Muscle of leg (tissue), 3 donors: ENCODE measurements at regions not wholly inside any gene's neighbourhood (a gene's known extent, or its start where the extent isn't known, plus 50 kb on each side); places are given as distances from the start of the nearest gene placed in this dataset.

Experiments
- DNase-seq: peaks from one replicate; pipeline ENCODE4 v3.0.0; 2013
- H3K27ac ChIP-seq: one replicate; pipeline ENCODE4 v1.5.1; 2013; ENCODE audit warnings: mild to moderate bottlenecking, low read length, control low read depth
- H3K27me3 ChIP-seq: one replicate; pipeline ENCODE4 v1.6.1; 2013; ENCODE audit warnings: low read length; ENCODE audit not compliant: control insufficient read depth, insufficient read depth
- H3K36me3 ChIP-seq: one replicate; pipeline ENCODE4 v1.6.1; 2013; ENCODE audit warnings: low read length; ENCODE audit not compliant: control insufficient read depth, insufficient read depth
- H3K4me1 ChIP-seq: one replicate; pipeline ENCODE4 v1.6.1; 2013; ENCODE audit warnings: low read length; ENCODE audit not compliant: control insufficient read depth, insufficient read depth
- H3K4me3 ChIP-seq: one replicate; pipeline ENCODE4 v1.5.1; 2013; ENCODE audit warnings: low read length, control low read depth
- H3K9me3 ChIP-seq: replicated peaks from 2 replicates; pipeline ENCODE4 v1.6.1; 2013; ENCODE audit warnings: low read depth, low read length; ENCODE audit not compliant: control insufficient read depth
- WGBS: methylation state at CpG from one replicate; pipeline ENCODE4 v1.1.5; 2013; ENCODE audit warnings: missing lambda C conversion rate; ENCODE audit not compliant: insufficient coverage; 5-methylcytosine and 5-hydroxymethylcytosine counted together

DNA sequence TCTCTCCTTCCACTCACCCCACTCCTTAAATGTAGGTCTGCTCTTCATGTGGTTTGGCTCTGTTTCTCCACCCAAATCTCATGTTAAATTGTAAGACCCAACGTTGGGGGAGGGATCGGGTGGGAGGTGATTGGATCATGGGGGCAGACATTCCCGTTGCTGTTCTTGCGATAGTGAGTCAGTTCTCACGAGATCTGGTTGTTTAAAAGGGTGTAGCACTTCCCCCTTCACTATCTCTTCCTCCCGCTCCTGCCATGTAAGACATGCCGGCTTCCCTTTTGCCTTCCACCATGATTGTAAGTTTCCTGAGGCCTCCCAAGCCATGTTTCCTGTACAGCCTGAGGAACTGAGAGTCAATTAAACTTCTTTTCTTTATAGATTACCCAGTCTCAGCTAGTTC, 1044.5 kb upstream of the POU3F3 start:
- 82% methylated on average over 3 of the region's 7 CpGs for WGBS
- Histone ChIP-seq H3K36me3 (no peaks in the 10 kb centered on the region), H3K27ac (no peak overlapping the region), H3K4me1 (no peaks in the 10 kb centered on the region), H3K9me3 (no peaks in the 10 kb centered on the region), H3K27me3 (no peaks in the 10 kb centered on the region), H3K4me3 (no peak overlapping the region)
- DNase-seq = no peak

DNA sequence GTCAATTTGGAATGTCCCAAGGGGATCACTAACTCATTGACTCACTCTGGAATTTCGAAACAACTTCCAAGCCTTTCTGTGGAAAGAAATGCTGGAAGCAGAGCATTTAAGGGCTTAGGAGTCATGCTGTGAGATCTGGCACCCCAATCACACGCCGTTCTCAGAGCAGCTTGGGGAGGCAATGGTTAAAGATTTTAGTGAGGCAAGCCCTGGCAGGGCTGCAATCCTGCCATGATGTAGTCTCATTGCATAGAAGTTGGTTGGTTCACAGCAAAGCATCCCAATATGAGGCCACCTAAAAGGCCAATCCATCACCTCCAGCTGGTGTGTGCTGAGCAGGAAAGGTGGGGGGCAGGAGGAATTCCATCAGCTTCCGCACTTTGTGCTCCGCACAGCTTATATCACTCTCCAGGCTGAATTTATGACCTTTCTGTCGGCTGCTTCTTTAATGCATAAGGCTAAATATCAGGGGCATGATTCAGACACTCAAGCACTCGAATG, 1043.9 kb upstream of the POU3F3 start:
- WGBS = 38% methylated on average over 6 of the region's 7 CpGs

DNA sequence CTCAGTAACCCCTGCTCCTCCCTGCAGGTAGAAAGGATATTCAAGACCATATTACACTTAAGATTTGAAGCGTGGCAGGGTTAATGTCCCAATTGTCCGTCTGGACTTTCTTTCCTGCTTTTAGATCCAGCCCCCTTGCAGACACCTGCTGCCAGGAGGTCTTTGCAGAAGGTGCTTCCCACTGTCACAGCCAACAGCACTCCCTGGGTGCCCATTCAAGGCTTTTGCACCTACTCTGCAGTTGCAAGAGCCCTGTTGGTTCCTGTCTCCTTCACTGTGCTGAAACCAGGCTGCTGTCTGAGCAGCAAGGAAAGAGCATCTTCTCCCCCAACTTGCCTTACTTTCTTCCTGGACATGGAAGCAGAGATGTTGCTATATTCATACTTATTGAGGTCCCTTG, 1043.0 kb upstream of the POU3F3 start:
- WGBS = 30% methylated on average over 2 of the region's 2 CpGs

More for the DNA sequence above, 1043.9 kb upstream of the POU3F3 start:
- Histone ChIP-seq H3K4me1 (no peaks in the 10 kb centered on the region), H3K36me3 (no peaks in the 10 kb centered on the region), H3K9me3 (no peaks in the 10 kb centered on the region), H3K27me3 (no peaks in the 10 kb centered on the region), H3K4me3 (no peak overlapping the region), H3K27ac (no peak overlapping the region)
- DNase-seq = no peak

DNA sequence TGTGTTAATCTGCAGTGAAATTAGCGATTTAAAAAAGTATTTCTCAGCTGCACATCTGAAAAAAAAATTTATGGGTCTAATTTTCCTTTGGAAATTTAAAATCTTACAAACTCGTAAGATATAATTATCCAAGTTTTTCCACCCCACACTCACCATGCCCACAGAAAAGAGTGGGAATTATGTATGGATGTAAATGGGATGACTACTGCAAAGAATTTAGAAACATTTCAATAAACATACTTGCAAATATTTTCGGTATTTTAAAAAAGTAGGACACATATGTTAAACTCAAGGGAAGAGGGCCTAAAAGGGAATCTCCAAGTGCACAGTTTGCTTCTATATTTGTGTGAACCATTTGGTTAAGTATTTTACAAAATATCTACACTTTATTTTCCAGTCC, 1039.9 kb upstream of the POU3F3 start:
- Histone ChIP-seq H3K27ac (no peak overlapping the region), H3K36me3 (no peaks in the 10 kb centered on the region), H3K4me1 (no peaks in the 10 kb centered on the region), H3K27me3 (no peaks in the 10 kb centered on the region), H3K4me3 (no peak overlapping the region), H3K9me3 (no peaks in the 10 kb centered on the region)
- no peak for DNase-seq
- no CpG with 5 or more reads among the region's 3 CpGs for WGBS

More for the DNA sequence above, 1043.0 kb upstream of the POU3F3 start:
- no peaks in the 10 kb centered on the region for H3K36me3 ChIP-seq
- H3K27ac ChIP-seq = no peak overlapping the region
- H3K4me3 ChIP-seq = no peak overlapping the region
- DNase-seq = no peak
- no peaks in the 10 kb centered on the region for H3K9me3 ChIP-seq
- no peaks in the 10 kb centered on the region for H3K27me3 ChIP-seq
- H3K4me1 ChIP-seq = no peaks in the 10 kb centered on the region

DNA sequence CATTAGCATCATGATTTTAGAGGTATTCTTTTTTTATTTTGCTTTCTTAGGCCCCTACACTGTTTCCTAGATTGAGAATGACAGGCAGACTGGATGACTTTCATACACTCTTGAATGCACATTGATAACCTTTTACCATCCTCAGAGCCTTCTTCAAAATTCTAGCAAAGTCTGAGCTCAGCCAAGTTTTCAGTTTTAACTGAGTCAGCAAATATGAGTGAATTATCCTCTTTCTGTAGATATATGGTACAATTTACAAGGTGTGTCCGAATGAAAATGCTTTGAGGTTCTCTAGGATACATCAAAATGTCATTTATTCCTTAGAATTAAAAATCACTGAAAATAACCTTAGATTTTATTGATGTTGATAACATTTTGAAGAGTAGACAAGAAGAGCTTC, 1038.2 kb upstream of the POU3F3 start:
- H3K27me3 ChIP-seq = no peaks in the 10 kb centered on the region
- no peak overlapping the region for H3K4me3 ChIP-seq
- no peak for DNase-seq
- H3K9me3 ChIP-seq = no peaks in the 10 kb centered on the region
- no peaks in the 10 kb centered on the region for H3K4me1 ChIP-seq
- H3K36me3 ChIP-seq = no peaks in the 10 kb centered on the region
- H3K27ac ChIP-seq = no peak overlapping the region
- WGBS = no CpG with 5 or more reads among the region's 1 CpG

DNA sequence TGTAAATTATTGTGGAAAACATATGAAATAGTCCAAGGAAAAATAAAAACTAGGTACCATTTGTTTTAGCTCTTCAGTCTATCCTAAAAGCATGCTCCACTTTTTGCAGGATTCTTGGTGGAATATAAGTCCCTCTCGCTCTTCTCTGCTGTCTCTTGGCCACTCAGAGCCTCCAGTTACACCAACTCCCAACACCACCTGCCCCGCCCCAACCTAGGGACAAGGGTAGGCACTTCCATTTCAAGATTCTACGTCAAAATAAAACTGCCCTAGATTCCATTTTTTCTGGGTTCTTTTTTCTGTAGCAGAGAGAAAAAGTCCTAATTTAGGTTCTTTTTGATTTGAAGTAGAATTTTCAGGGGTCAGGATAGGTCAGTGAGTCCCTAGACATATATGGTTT, 1036.2 kb upstream of the POU3F3 start:
- no peak for DNase-seq
- Histone ChIP-seq H3K4me1 (no peaks in the 10 kb centered on the region), H3K9me3 (no peaks in the 10 kb centered on the region), H3K36me3 (no peaks in the 10 kb centered on the region), H3K27me3 (no peaks in the 10 kb centered on the region), H3K4me3 (no peak overlapping the region), H3K27ac (no peak overlapping the region)
- WGBS = 63% methylated on average over 1 of the region's 3 CpGs

DNA sequence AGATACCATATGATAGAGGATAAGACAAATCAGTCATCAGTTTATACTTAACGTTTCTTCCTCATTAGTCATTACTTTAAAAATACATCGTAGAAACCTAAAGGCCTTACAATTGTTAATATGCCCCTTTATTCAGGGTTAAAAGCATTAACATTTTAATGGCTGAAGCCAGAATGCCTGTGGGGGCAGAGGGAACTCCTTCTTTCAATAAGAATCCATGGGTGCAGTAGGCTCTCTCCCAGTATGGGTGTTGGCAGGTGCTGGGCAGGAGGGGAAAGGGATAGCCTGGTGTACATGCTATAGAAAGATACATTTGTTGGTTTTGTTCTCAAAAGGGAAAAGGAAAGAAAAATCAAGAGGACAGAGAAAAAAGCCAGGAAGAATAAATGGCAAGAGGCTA, 1035.7 kb upstream of the POU3F3 start:
- Histone ChIP-seq H3K4me1 (no peaks in the 10 kb centered on the region), H3K27me3 (no peaks in the 10 kb centered on the region), H3K9me3 (no peaks in the 10 kb centered on the region), H3K27ac (no peak overlapping the region), H3K36me3 (no peaks in the 10 kb centered on the region), H3K4me3 (no peak overlapping the region)
- DNase-seq = no peak
- WGBS = no CpG with 5 or more reads among the region's 2 CpGs

DNA sequence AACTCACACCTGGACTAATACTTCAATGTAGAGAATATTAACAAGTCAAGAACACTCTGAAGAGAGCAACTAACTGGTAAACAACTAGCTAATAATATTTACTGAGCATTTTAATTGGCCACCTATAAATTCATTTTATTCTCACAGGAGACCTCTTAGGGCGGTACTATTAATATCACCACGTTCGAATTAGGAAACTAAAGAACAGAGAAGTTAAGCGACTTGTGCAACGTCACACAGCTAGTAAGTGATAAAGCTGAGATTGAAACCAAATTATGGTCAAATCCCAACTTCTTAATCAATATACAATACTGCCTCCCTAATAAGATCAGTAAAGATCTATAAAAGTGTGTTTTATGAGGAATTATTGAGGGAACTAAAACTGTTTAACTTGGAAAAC, 1034.3 kb upstream of the POU3F3 start:
- Histone ChIP-seq H3K27ac (no peak overlapping the region), H3K36me3 (no peaks in the 10 kb centered on the region), H3K27me3 (no peaks in the 10 kb centered on the region), H3K9me3 (no peaks in the 10 kb centered on the region), H3K4me1 (no peaks in the 10 kb centered on the region), H3K4me3 (no peak overlapping the region)
- DNase-seq = no peak
- whole genome bisulfite sequencing = no CpG with 5 or more reads among the region's 5 CpGs

DNA sequence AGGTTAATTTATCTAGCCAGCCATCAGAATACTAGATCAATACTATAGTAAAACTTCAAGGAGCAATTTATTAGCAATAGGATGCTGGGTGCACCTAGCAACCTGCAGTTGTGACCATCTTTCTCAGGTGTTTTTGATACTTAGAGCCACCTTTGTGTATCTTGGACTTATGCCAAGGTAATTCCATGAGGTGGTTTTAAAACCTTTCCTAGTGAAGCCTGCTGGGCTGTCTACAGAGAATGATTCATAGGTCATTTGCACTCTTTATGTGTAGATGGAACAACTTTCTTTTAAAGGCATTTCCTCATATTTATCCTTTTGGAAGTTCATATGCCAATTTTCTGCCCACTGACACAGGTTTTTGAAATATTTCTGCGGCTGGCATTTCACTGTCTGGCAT, 1030.1 kb upstream of the POU3F3 start:
- DNase-seq = no peak
- Histone ChIP-seq H3K4me1 (no peaks in the 10 kb centered on the region), H3K27me3 (no peaks in the 10 kb centered on the region), H3K36me3 (no peaks in the 10 kb centered on the region), H3K4me3 (no peak overlapping the region), H3K27ac (no peak overlapping the region), H3K9me3 (no peaks in the 10 kb centered on the region)
- WGBS = 83% methylated on average over 1 of the region's 1 CpG

DNA sequence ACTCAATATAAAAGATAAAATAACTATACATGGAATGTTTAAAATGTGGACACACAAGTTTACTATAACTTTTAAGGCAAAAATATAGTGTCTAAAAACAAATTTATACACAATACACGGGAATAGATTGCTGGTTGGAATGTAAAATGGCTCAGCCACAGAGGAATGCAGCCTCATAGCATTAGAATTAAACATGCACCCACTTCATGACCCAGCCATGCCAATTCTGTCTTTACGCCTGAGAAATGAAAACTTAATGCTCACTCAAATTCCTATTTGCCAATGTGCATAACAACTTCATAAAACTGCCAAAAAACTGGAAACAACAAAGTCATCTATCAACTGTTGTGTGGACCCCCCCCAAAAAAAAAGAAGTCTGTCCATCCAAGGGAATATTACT, 1006.6 kb upstream of the POU3F3 start:
- H3K27me3 ChIP-seq = no peaks in the 10 kb centered on the region
- DNase-seq = no peak
- H3K4me3 ChIP-seq = no peak overlapping the region
- H3K27ac ChIP-seq = no peak overlapping the region
- no peaks in the 10 kb centered on the region for H3K4me1 ChIP-seq
- WGBS = no CpG with 5 or more reads among the region's 2 CpGs
- H3K9me3 ChIP-seq = no peaks in the 10 kb centered on the region
- H3K36me3 ChIP-seq = no peaks in the 10 kb centered on the region

DNA sequence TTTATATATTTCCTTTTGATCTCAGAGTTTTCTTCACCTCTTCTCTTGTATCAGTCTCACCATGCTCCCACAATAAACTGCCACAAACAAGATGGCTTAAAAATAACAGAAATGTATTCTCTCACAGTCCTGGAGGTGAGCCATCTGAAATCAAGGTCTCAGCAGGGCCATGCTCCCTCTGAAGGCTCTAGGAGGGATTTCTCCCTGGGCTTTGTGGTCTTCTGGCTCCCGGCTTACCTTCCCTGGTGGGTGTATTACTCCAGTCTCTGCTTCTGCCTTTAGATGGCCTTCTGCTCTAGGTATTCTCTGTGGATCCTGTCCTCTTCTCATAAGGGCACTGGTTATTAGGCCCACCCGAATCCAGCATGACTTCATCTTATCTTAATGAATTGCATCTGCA, 994.7 kb upstream of the POU3F3 start:
- H3K4me3 ChIP-seq = no peak overlapping the region
- H3K4me1 ChIP-seq = no peaks in the 10 kb centered on the region
- H3K9me3 ChIP-seq = no peaks in the 10 kb centered on the region
- no CpG with 5 or more reads among the region's 2 CpGs for WGBS
- H3K27me3 ChIP-seq = no peaks in the 10 kb centered on the region
- H3K36me3 ChIP-seq = no peaks in the 10 kb centered on the region
- no peak overlapping the region for H3K27ac ChIP-seq
- no peak for DNase-seq
